GM12892 (cell line): ENCODE measurements at regions not wholly inside any gene's neighbourhood (a gene's known extent, or its start where the extent isn't known, plus 50 kb on each side); places are given as distances from the start of the nearest gene placed in this dataset.

ENCODE experiments used
- DNase-seq: peaks from one replicate; pipeline ENCODE4 v3.0.0; 2011; ENCODE audit not compliant: insufficient read length
- FAIRE-seq: peaks from 2 replicates; lab custom pipeline; 2011; peaks lifted over from hg19 to GRCh38; lab: Jason Lieb, UNC
- POLR2A ChIP-seq: IDR thresholded peaks from 2 replicates; pipeline ENCODE4 v1.6.1; 2011; ENCODE audit warnings: low read depth, low read length, control low read depth
- POLR2AphosphoS5 ChIP-seq: IDR thresholded peaks from 2 replicates; pipeline ENCODE4 v1.6.1; 2011; ENCODE audit warnings: low read depth, low read length, control low read depth
- TAF1 ChIP-seq: IDR thresholded peaks from 2 replicates; pipeline ENCODE4 v1.6.1; 2011; ENCODE audit warnings: low read depth, mild to moderate bottlenecking, control low read depth, low read length, borderline replicate concordance

- TF ChIP-seq POLR2AphosphoS5 = no peak
- TF ChIP-seq POLR2A = no peak
- no peak for TF ChIP-seq TAF1
- DNase-seq = no peak
- no peak for FAIRE-seq
Measured at GRCh38 chr21:19621837-19622496, 1218.4 kb upstream of the TMPRSS15 start.

- DNase-seq (no peak), FAIRE-seq (no peak)
- TF ChIP-seq POLR2AphosphoS5 (no peak), POLR2A (no peak), TAF1 (no peak)
Measured at GRCh38 chr21:19640964-19641363, 1237.4 kb upstream of the TMPRSS15 start.

GRCh38 chr21:19648391-19648790 is 1244.8 kb upstream of the TMPRSS15 start:
- TF ChIP-seq POLR2A (no peak), POLR2AphosphoS5 (no peak), TAF1 (no peak)
- DNase-seq (no peak), FAIRE-seq (no peak)

- no peak for FAIRE-seq
- DNase-seq = no peak
- TF ChIP-seq POLR2A (no peak), TAF1 (no peak)
Measured at GRCh38 chr21:19683492-19683891, 1279.9 kb upstream of the TMPRSS15 start.

GRCh38 chr21:19684328-19684727 is 1280.7 kb upstream of the TMPRSS15 start:
- no peak for FAIRE-seq
- no peak for DNase-seq
- TF ChIP-seq POLR2A (no peak), TAF1 (no peak), POLR2AphosphoS5 (no peak)

- FAIRE-seq (no peak), DNase-seq (no peak)
- TF ChIP-seq POLR2A (no peak), POLR2AphosphoS5 (no peak), TAF1 (no peak)
Measured at GRCh38 chr21:19692231-19692630, 1288.6 kb upstream of the TMPRSS15 start.

GRCh38 chr21:19695796-19696195 is 1292.2 kb upstream of the TMPRSS15 start:
- FAIRE-seq = no peak
- DNase-seq = no peak
- TF ChIP-seq POLR2AphosphoS5 (no peak), POLR2A (no peak), TAF1 (no peak)

GRCh38 chr21:19700476-19700875 is 1296.9 kb upstream of the TMPRSS15 start:
- FAIRE-seq = no peak
- TF ChIP-seq TAF1 = no peak

GRCh38 chr21:19702726-19703125 is 1295.5 kb upstream of the NCAM2 start:
- DNase-seq = no peak
- FAIRE-seq = no peak
- TF ChIP-seq TAF1 = no peak
- TF ChIP-seq POLR2AphosphoS5 = no peak
- no peak for TF ChIP-seq POLR2A

More at GRCh38 chr21:19700476-19700875, 1296.9 kb upstream of the TMPRSS15 start:
- DNase-seq = no peak

- no peak for TF ChIP-seq TAF1
- no peak for DNase-seq
- no peak for FAIRE-seq
Measured at GRCh38 chr21:19704832-19705231, 1293.4 kb upstream of the NCAM2 start.

GRCh38 chr21:19712441-19712840 is 1285.8 kb upstream of the NCAM2 start:
- FAIRE-seq (no peak), DNase-seq (no peak)
- TF ChIP-seq TAF1 = no peak
- no peak for TF ChIP-seq POLR2A
- no peak for TF ChIP-seq POLR2AphosphoS5

GRCh38 chr21:19713313-19713712 is 1284.9 kb upstream of the NCAM2 start:
- DNase-seq = no peak
- no peak for FAIRE-seq
- no peak for TF ChIP-seq TAF1

- TF ChIP-seq POLR2A = no peak
- FAIRE-seq (no peak), DNase-seq (no peak)
Measured at GRCh38 chr21:19724081-19724480, 1274.1 kb upstream of the NCAM2 start.
